Lower leg skin (tissue), 4 donors: ENCODE measurements at regions not wholly inside any gene's neighbourhood (a gene's known extent, or its start where the extent isn't known, plus 50 kb on each side); places are given as distances from the start of the nearest gene placed in this dataset.
"Not testable (repeated sequence)": the region's sequence is repeated elsewhere in the genome, so short reads cannot be mapped to it uniquely, and the experiment has no call there.

ENCODE experiments used
- DNase-seq, 2 donors: peaks; one replicate each; pipeline ENCODE4 v3.0.0-alpha.2; 2019; ENCODE audit warnings: low spot score in 2 of 2
- H3K4me3 ChIP-seq: fragments of 200-600 bp; sonication (generic); 2 replicates; pipeline ENCODE4 v1.5.1; 2017; ENCODE audit warnings: mild to moderate bottlenecking, low read depth; ENCODE audit not compliant: poor library complexity, severe bottlenecking
- CTCF ChIP-seq, 3 donors: fragments of 450-650 bp; IDR thresholded peaks; one replicate each; pipeline ENCODE4 v1.5.1; 2016; ENCODE audit warnings: antibody characterized with exemption in 3 of 3, mild to moderate bottlenecking in 3 of 3, moderate library complexity in 2 of 3
- POLR2A ChIP-seq, 2 donors: fragments of 450-650 bp; IDR thresholded peaks; one replicate each; pipeline ENCODE4 v1.6.1; 2016 to 2017; ENCODE audit warnings: antibody characterized with exemption in 2 of 2, mild to moderate bottlenecking in 1 of 2, moderate library complexity in 1 of 2
- WGBS, 2 donors: methylation state at CpG; one replicate each; pipeline ENCODE4 v1.1.5; 2018; 5-methylcytosine and 5-hydroxymethylcytosine counted together
- intact Hi-C: fragments of 100-400 bp; cut with DNase I; formaldehyde crosslinking; loops from one replicate; pipeline ENCODE4 v1.15.0; 2023; ENCODE audit warnings: low total_unique reads

GRCh38 chr16:55061126-55061525 lies 130.5 kb downstream of the IRX5 start:
- TF ChIP-seq CTCF (IDR thresholded peaks at IDR 0.05) (no peak), POLR2A (IDR thresholded peaks at IDR 0.05) (no peak)
- 100% methylated on average over 1 of the region's 1 CpG for WGBS, 2 donors
- DNase-seq, result peak in 1 of 2 donors; percentile 66
- H3K4me3 ChIP-seq, result no peak overlapping the region
- intact Hi-C loops, result no loop called here

GRCh38 chr16:55062442-55062841 lies 131.8 kb downstream of the IRX5 start:
- intact Hi-C loops, result no loop called here
- TF ChIP-seq CTCF (IDR thresholded peaks at IDR 0.05) (no peak), POLR2A (IDR thresholded peaks at IDR 0.05) (no peak)
- DNase-seq, result peak in 1 of 2 donors; percentile 39
- H3K4me3 ChIP-seq, result no peak overlapping the region
- 85 to 92% methylated on average over 2 of the region's 2 CpGs for WGBS, 2 donors

GRCh38 chr16:55072976-55073375 lies 142.3 kb downstream of the IRX5 start:
- TF ChIP-seq CTCF (IDR thresholded peaks at IDR 0.05), result no peak
- no peak for TF ChIP-seq POLR2A (IDR thresholded peaks at IDR 0.05)
- intact Hi-C loops, result no loop called here
- H3K4me3 ChIP-seq, result no peak overlapping the region
- 96 to 97% methylated on average over 1 of the region's 1 CpG for WGBS, 2 donors
- no peak for DNase-seq

- WGBS, 2 donors, result 92 to 93% methylated on average over 4 of the region's 4 CpGs
- TF ChIP-seq POLR2A (IDR thresholded peaks at IDR 0.05), result no peak
- TF ChIP-seq CTCF (IDR thresholded peaks at IDR 0.05), result no peak
- intact Hi-C loops, result no loop called here
- H3K4me3 ChIP-seq, result no peak overlapping the region
- DNase-seq, result peak in 1 of 2 donors; percentile 20
These were observed 143.2 kb downstream of the IRX5 start for GRCh38 chr16:55073830-55074229.

DNA sequence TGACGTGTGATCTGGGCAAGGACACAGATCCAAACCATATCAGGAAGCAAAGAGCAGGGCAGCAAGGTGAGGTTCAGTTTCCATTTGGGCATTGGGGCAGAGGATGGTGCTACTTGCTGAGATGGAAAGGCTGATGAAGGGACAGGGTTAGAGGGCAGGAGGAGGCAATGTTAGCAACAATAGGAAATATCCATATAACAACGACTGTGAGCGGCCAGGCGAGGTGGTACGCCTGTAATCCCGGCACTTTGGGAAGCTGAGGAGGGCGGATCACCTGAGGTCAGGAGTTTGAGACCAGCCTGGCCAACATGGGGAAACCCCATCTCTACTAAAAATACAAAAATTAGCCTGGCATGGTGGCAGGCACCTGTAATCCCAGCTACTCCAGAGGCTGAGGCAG lies 144.5 kb downstream of the IRX5 start:
- DNase-seq, result peak in 1 of 2 donors; percentile 58

DNA sequence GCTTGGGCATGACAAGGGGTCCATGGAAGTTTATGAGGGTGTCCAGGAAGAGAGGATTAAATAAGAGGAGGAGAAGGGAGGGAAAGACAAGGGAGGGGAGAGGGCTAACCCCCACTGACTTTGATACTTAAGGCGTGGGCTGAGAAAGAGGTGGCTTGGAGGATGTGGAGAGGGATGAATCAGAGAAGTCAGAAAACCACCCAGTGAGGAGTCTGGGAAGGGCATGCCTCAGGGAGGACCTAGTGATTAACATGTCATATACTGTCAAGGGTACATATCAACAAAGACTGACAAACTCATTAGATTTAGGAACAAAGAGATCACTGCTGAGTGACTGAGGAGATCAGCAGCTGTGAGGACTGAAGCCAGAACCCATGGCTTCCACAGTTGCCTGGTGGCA lies 145.4 kb downstream of the IRX5 start:
- WGBS, 2 donors, result 78 to 79% methylated on average over 1 of the region's 1 CpG
- no peak overlapping the region for H3K4me3 ChIP-seq
- TF ChIP-seq POLR2A (IDR thresholded peaks at IDR 0.05) (no peak), CTCF (IDR thresholded peaks at IDR 0.05) (no peak)
- peak in 1 of 2 donors; percentile 64 for DNase-seq
- intact Hi-C loops, result no loop called here

More for the DNA sequence above, 144.5 kb downstream of the IRX5 start:
- 92 to 94% methylated on average over 7 of the region's 7 CpGs for WGBS, 2 donors
- intact Hi-C loops, H3K4me3 ChIP-seq: not testable (repeated sequence)
